HepG2 (cell line): ENCODE measurements at regions not wholly inside any gene's neighbourhood (a gene's known extent, or its start where the extent isn't known, plus 50 kb on each side); places are given as distances from the start of the nearest gene placed in this dataset.

Experiments
- ATAC-seq: fragments of 200-7000 bp; cut with Tn5 transposase; 3 replicates; pipeline ENCODE4 v1.9.1; 2020; ENCODE audit warnings: mild to moderate bottlenecking, moderate library complexity
- BruUV-seq: library from RNA; stranded (reverse); fragments of 400-500 nt; replicated peaks from 2 replicates; lab custom pipeline; 2021; lab: Mats Ljungman, UMichigan
- CTCF ChIA-PET: fragments of 300-600 bp; formaldehyde crosslinking; extraction: SDS; loops from one replicate; lab custom pipeline; 2021; ENCODE audit warnings: low total read pairs, inconsistent platforms, low intra/inter-chr PET ratio; lab: Yijun Ruan, JAX
- POLR2A ChIA-PET: fragments of 350-600 bp; sonication (Branson Sonifier 250); formaldehyde crosslinking; loops from one replicate; lab custom pipeline; 2020; ENCODE audit warnings: antibody characterized with exemption, inconsistent platforms; lab: Yijun Ruan, JAX
- DNase-seq: peaks from one replicate; pipeline ENCODE4 v3.0.0-alpha.2; 2015; ENCODE audit warnings: low spot score
- FAIRE-seq: peaks from 3 replicates; lab custom pipeline; 2011; peaks lifted over from hg19 to GRCh38; lab: Jason Lieb, UNC
- H2AFZ ChIP-seq: one replicate; pipeline ENCODE4 v1.6.1; 2011; ENCODE audit warnings: low read length, inconsistent platforms
- H3K27ac ChIP-seq: fragments of 300-600 bp; 3 replicates; pipeline ENCODE4 v1.8.0; 2011; ENCODE audit warnings: mixed run types, mild to moderate bottlenecking, mixed read lengths, low read length, inconsistent platforms; ENCODE audit not compliant: insufficient read depth; ENCODE audit errors: extremely low read length
- H3K27me3 ChIP-seq, 2 experiments: fragments of 200-600 bp in 1 of 2; 2 replicates in 1 of 2; 3 replicates in 1 of 2; pipeline versions ENCODE4 v1.6.0 to v1.8.0; 2011; ENCODE audit warnings: low read length in 2 of 2, mild to moderate bottlenecking in 2 of 2, moderate library complexity in 2 of 2, inconsistent platforms in 1 of 2; ENCODE audit not compliant: insufficient read depth in 2 of 2, control insufficient read depth in 1 of 2
- H3K36me3 ChIP-seq, 2 experiments: fragments of 200-600 bp in 1 of 2; replicated peaks in 1 of 2; 2 replicates in 1 of 2; 3 replicates in 1 of 2; pipeline versions ENCODE4 v1.5.1 to v1.8.0; 2011; ENCODE audit warnings: low read length in 2 of 2, inconsistent platforms in 1 of 2; ENCODE audit not compliant: insufficient read depth in 2 of 2, control insufficient read depth in 1 of 2
- H3K4me1 ChIP-seq: 2 replicates; pipeline ENCODE4 v1.5.1; 2012; ENCODE audit warnings: low read length, inconsistent platforms; ENCODE audit not compliant: insufficient read depth
- H3K4me2 ChIP-seq: 2 replicates; pipeline ENCODE4 v1.6.0; 2011; ENCODE audit warnings: low read depth, low read length, inconsistent platforms
- H3K4me3 ChIP-seq, 3 experiments: fragments of 200-600 bp in 1 of 3; sonication (generic), shearing (Covaris generic) in 1 of 3; replicated peaks in 1 of 3; 2 replicates each; pipeline ENCODE4 v1.5.1; 2011 to 2016; ENCODE audit warnings: low read length in 3 of 3, inconsistent platforms in 2 of 3, low read depth in 2 of 3, mild to moderate bottlenecking in 2 of 3, control low read depth in 1 of 3, mixed read lengths in 1 of 3; ENCODE audit not compliant: insufficient read depth in 1 of 3
- H3K79me2 ChIP-seq: one replicate; pipeline ENCODE4 v1.6.1; 2011; ENCODE audit warnings: low read length, inconsistent platforms; ENCODE audit not compliant: insufficient read depth
- H3K9ac ChIP-seq: 2 replicates; pipeline ENCODE4 v1.6.0; 2011; ENCODE audit warnings: mild to moderate bottlenecking, low read depth, low read length, inconsistent platforms; ENCODE audit not compliant: insufficient read depth
- H3K9me3 ChIP-seq: 2 replicates; pipeline ENCODE4 v1.5.1; 2012; ENCODE audit warnings: mild to moderate bottlenecking, low read length
- H4K20me1 ChIP-seq: 2 replicates; pipeline ENCODE4 v1.6.0; 2011; ENCODE audit warnings: inconsistent platforms, mild to moderate bottlenecking, low read length, moderate library complexity; ENCODE audit not compliant: insufficient read depth
- MAFF ChIP-seq: IDR thresholded peaks from 2 replicates; pipeline ENCODE4 v1.6.1; 2011; ENCODE audit warnings: low read depth, low read length, improper control_type of control experiment
- MAFK ChIP-seq, 2 experiments: IDR thresholded peaks in 1 of 2; conservative IDR thresholded peaks in 1 of 2; 2 replicates each; pipeline ENCODE4 v1.6.1; 2011; ENCODE audit warnings: improper control_type of control experiment in 2 of 2, low read length in 2 of 2
- NFKBIZ ChIP-seq: IDR thresholded peaks from 2 replicates; pipeline ENCODE4 v1.6.1; 2018; ENCODE audit warnings: missing genetic modification reagents, missing compliant biosample characterization
- SNAI1 ChIP-seq: sonication (generic); formaldehyde crosslinking; IDR thresholded peaks from 2 replicates; pipeline ENCODE4 v1.5.0; 2020; ENCODE audit warnings: mild to moderate bottlenecking, missing genetic modification reagents, borderline replicate concordance
- SYNCRIP ChIP-seq: fragments of 200-400 bp; formaldehyde crosslinking; IDR thresholded peaks from 2 replicates; pipeline ENCODE4 v1.6.1; 2018; ENCODE audit warnings: mild to moderate bottlenecking, low read depth, low read length; ENCODE audit not compliant: insufficient read depth
- ZBTB37 ChIP-seq: sonication (generic); formaldehyde crosslinking; IDR thresholded peaks from 2 replicates; pipeline ENCODE4 v1.4.0; 2020; ENCODE audit warnings: mild to moderate bottlenecking, missing genetic modification reagents
- ZNF713 ChIP-seq: sonication (generic); formaldehyde crosslinking; IDR thresholded peaks from 2 replicates; pipeline ENCODE4 v1.4.0; 2020; ENCODE audit warnings: mild to moderate bottlenecking, missing genetic modification reagents
- WGBS: methylation state at CpG from one replicate; pipeline ENCODE4 v1.1.6; 2017; ENCODE audit warnings: low lambda C conversion rate; 5-methylcytosine and 5-hydroxymethylcytosine counted together
- in situ Hi-C: cut with HindIII; loops from 2 replicates; pipeline ENCODE4 v1.10.0; 2017; ENCODE audit warnings: low pct_unique_long_range_greater_than_20kb; ENCODE audit not compliant: extremely low pct_ligation_motif_present
- intact Hi-C: fragments of 100-400 bp; cut with micrococcal nuclease; formaldehyde crosslinking; loops from one replicate; pipeline ENCODE4 v1.10.0; 2022; ENCODE audit not compliant: unreplicated experiment

- TF ChIP-seq SNAI1 (CRISPR knock-in tag) (no peak), ZBTB37 (no peak), NFKBIZ (no peak), SYNCRIP (no peak)
Measured at GRCh38 chr9:12497790-12498189, 195.4 kb upstream of the TYRP1 start (continued).

- no peaks in the 10 kb centered on the region for H3K79me2 ChIP-seq
- BruUV-seq = no TSS peak
- no peak for FAIRE-seq
- no peaks in the 10 kb centered on the region for H3K4me1 ChIP-seq
- POLR2A ChIA-PET = no interaction called here
- intact Hi-C loops (no loop called here), in situ Hi-C loops (no loop called here)
- H3K36me3 ChIP-seq = no peaks in the 10 kb centered on the region
- H4K20me1 ChIP-seq = no peaks in the 10 kb centered on the region
- H3K9ac ChIP-seq = no peak overlapping the region
- H2AFZ ChIP-seq = no peak overlapping the region
- H3K27ac ChIP-seq = no peak overlapping the region
- TF ChIP-seq MAFF (peak; percentile 80), MAFK (conservative IDR thresholded peaks at IDR 0.05 in 1 of 2, IDR thresholded peaks at IDR 0.05 in 1 of 2; ENCODE audit: low read length in 2 of 2) (peak; percentile 80 to 88), ZNF713 (no peak)
- DNase-seq = no peak
- no peak for ATAC-seq
- WGBS = 2% methylated on average over 4 of the region's 4 CpGs
- no peak overlapping the region for H3K4me3 ChIP-seq
- no peak overlapping the region for H3K4me2 ChIP-seq
- H3K9me3 ChIP-seq = no peaks in the 10 kb centered on the region
- no peaks in the 10 kb centered on the region for H3K27me3 ChIP-seq
- CTCF ChIA-PET = no interaction called here
Measured at GRCh38 chr9:12502520-12502919, 190.7 kb upstream of the TYRP1 start.
